Lower leg skin (tissue), 4 donors: ENCODE measurements at regions not wholly inside any gene's neighbourhood (a gene's known extent, or its start where the extent isn't known, plus 50 kb on each side); places are given as distances from the start of the nearest gene placed in this dataset.

Experiments used
- DNase-seq, 2 donors: peaks; one replicate each; pipeline ENCODE4 v3.0.0-alpha.2; 2019; ENCODE audit warnings: low spot score in 2 of 2
- H3K4me3 ChIP-seq: fragments of 200-600 bp; sonication (generic); 2 replicates; pipeline ENCODE4 v1.5.1; 2017; ENCODE audit warnings: mild to moderate bottlenecking, low read depth; ENCODE audit not compliant: poor library complexity, severe bottlenecking
- CTCF ChIP-seq, 3 donors: fragments of 450-650 bp; IDR thresholded peaks; one replicate each; pipeline ENCODE4 v1.5.1; 2016; ENCODE audit warnings: antibody characterized with exemption in 3 of 3, mild to moderate bottlenecking in 3 of 3, moderate library complexity in 2 of 3
- POLR2A ChIP-seq, 2 donors: fragments of 450-650 bp; IDR thresholded peaks; one replicate each; pipeline ENCODE4 v1.6.1; 2016 to 2017; ENCODE audit warnings: antibody characterized with exemption in 2 of 2, mild to moderate bottlenecking in 1 of 2, moderate library complexity in 1 of 2
- WGBS, 2 donors: methylation state at CpG; one replicate each; pipeline ENCODE4 v1.1.5; 2018; 5-methylcytosine and 5-hydroxymethylcytosine counted together
- intact Hi-C: fragments of 100-400 bp; cut with DNase I; formaldehyde crosslinking; loops from one replicate; pipeline ENCODE4 v1.15.0; 2023; ENCODE audit warnings: low total_unique reads

- peak in 1 of 2 donors; percentile 63 for DNase-seq
- WGBS, 2 donors = 88 to 90% methylated on average over 11 of the region's 11 CpGs
- no peak for TF ChIP-seq POLR2A (IDR thresholded peaks at IDR 0.05)
- TF ChIP-seq CTCF (IDR thresholded peaks at IDR 0.05) = no peak
- no peak overlapping the region for H3K4me3 ChIP-seq
- intact Hi-C loops = no loop called here
These were observed 94.7 kb upstream of the TMEM45B start for GRCh38 chr11:129720994-129721393.

GRCh38 chr11:129721685-129722084, 94.0 kb upstream of the TMEM45B start:
- 75 to 84% methylated on average over 13 of the region's 13 CpGs for WGBS, 2 donors
- H3K4me3 ChIP-seq = no peak overlapping the region
- DNase-seq = peak in 1 of 2 donors; percentile 70
- intact Hi-C loops = no loop called here
- no peak for TF ChIP-seq CTCF (IDR thresholded peaks at IDR 0.05)
- TF ChIP-seq POLR2A (IDR thresholded peaks at IDR 0.05) = no peak

- DNase-seq = peak in 1 of 2 donors; percentile 17
- no peak overlapping the region for H3K4me3 ChIP-seq
- WGBS, 2 donors = 74 to 79% methylated on average over 6 of the region's 6 CpGs
- no peak for TF ChIP-seq POLR2A (IDR thresholded peaks at IDR 0.05)
- TF ChIP-seq CTCF (IDR thresholded peaks at IDR 0.05) = no peak
- intact Hi-C loops = no loop called here
These were observed 93.1 kb upstream of the TMEM45B start for GRCh38 chr11:129722529-129722928.

GRCh38 chr11:129723146-129723760, 92.4 kb upstream of the TMEM45B start:
- no peak overlapping the region for H3K4me3 ChIP-seq
- DNase-seq = peak in 1 of 2 donors; percentile 81
- intact Hi-C loops = no loop called here
- WGBS, 2 donors = 70 to 72% methylated on average over 13 of the region's 13 CpGs
- TF ChIP-seq CTCF (IDR thresholded peaks at IDR 0.05) (no peak), POLR2A (IDR thresholded peaks at IDR 0.05) (no peak)

GRCh38 chr11:129723761-129724162, 91.9 kb upstream of the TMEM45B start:
- TF ChIP-seq POLR2A (IDR thresholded peaks at IDR 0.05) = no peak
- no peak for TF ChIP-seq CTCF (IDR thresholded peaks at IDR 0.05)
- intact Hi-C loops = no loop called here
- DNase-seq = peak in 1 of 2 donors; percentile 67
- 66 to 78% methylated on average over 6 to 11 of the region's 11 CpGs for WGBS, 2 donors
- H3K4me3 ChIP-seq = no peak overlapping the region

- intact Hi-C loops = no loop called here
- 70 to 79% methylated on average over 5 of the region's 5 CpGs for WGBS, 2 donors
- no peak overlapping the region for H3K4me3 ChIP-seq
- peak in 1 of 2 donors; percentile 17 for DNase-seq
- TF ChIP-seq CTCF (IDR thresholded peaks at IDR 0.05) (no peak), POLR2A (IDR thresholded peaks at IDR 0.05) (no peak)
These were observed 90.8 kb upstream of the TMEM45B start for GRCh38 chr11:129724866-129725265.
